NCI-H2107 treated with DMSO at 0.1 percent for 48 hours (cell line): ENCODE measurements at regions not wholly inside any gene's neighbourhood (a gene's known extent, or its start where the extent isn't known, plus 50 kb on each side); places are given as distances from the start of the nearest gene placed in this dataset.
"Not testable (repeated sequence)": the region's sequence is repeated elsewhere in the genome, so short reads cannot be mapped to it uniquely, and the experiment has no call there.

Source experiments
- DNase-seq: peaks from one replicate; lab custom pipeline; 2025; ENCODE audit not compliant: unreplicated experiment; lab: John Stamatoyannopoulos, UW

DNA sequence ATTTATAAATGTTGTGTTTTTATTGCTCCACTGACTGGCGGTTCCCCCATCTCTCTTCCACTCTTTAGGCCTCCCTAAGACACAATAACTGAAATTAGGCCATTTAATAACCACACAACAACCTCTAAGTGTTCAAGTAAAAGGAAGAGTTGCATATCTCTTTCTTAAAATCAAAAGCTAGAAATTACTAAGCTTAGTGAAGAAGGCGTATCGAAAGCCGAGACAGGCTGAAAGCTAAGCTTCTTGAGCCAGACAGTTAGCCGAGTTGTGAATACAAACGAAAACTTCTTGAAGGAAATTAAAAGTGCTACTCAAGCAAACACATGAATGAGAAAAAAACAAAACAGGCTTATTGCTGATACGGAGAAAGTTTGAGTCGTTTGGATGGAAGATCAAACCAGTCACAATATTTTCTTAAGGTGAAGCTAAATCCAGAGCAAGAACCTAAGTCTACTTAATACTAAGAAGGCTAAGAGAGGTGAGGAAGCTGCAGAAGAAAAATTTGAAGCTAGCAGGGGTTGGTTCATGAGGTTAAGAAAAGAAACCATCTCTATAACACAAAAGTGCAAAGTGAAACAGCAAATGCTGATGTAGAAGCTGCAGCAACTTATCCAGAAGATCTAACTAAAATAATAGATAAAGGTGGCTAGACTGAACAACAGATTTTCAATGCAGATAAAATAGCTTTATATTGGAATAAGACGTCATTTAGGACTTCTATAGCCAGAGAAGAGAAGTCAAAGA, 194.0 kb upstream of the TTC29 start:
- DNase-seq: no peak

GRCh38 chr4:147151763-147152162, 206.1 kb upstream of the TTC29 start:
- no peak for DNase-seq

DNA sequence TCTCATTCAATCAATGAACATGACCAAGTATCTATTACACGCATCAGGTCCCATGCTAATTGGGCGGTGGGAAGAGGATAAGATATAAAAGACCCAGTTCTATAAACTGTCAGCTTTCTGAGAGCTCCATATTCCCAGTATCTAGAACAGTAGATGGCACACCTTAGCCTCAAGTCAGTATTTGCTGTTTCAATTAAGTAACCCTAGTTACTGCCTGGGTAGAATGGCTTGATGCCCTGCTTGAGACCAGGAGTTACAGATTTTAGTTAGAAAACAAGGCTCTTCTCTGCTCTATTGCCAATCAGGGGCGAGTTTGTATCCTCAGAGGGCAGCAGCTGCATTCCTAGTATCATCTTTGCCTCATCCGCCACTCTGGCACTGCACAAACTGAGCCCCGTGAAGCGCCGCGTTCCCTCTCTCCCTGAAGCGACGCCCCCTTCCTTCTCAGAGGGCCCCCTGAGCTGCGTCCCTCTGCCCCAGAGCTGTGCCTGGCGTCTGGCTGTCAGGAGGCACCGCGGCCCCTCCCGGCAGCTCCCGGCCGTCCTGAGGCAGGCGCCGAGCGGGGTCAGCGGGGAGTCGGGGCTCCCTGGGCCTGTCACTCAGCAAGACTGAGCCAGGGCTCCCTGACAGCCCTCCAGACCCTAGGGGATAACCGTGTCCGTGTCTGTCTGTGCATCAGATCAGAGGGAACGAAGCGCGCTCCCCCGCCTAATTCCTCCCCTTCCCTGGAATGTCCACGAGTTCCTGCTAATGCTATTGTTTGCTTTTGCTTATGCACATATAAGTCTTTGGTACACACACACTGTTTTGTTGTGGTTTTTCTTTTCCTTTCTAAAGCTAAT, 212.4 kb upstream of the TTC29 start:
- no peak for DNase-seq

- DNase-seq: peak; percentile 2
These were observed 215.3 kb upstream of the TTC29 start for GRCh38 chr4:147160908-147161513.

GRCh38 chr4:147163311-147163710, 217.6 kb upstream of the TTC29 start:
- no peak for DNase-seq

DNA sequence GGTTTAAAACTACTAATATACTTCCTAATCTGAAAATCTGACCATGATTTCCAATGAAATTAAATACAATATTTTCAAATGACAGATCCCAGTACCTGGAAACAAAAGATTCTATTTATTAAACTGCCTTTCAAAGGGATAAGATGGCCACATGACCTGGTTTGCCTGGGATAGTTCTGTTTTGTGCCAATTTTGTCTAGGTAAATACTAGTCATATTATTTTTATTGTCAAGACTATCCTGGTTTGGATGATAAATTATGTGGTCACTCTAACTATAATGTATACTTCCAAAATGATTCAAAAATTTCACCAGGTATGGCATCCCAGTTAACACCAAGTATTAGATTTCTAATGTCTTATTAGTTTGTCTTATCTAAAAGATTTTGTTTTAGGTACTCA, 222.5 kb upstream of the TTC29 start:
- DNase-seq: not testable (repeated sequence)

DNA sequence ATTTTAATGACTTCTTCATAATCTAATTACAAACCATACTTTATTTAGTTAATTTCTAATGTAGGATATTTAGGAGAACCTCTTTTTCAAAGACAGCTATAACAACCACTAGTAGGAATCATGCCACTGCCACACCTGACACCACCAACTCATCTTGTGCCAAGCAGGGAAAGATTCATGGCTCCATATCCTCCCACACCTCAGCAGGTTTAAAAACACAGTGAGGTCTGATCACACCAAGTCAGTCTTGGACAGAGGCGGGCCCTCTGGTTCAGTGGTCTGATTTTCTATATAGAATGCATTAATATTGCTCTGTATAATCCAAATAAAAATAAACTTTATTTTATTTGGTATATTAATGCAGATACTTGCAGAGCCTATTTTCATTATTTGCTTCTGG, 227.7 kb upstream of the TTC29 start:
- no peak for DNase-seq

GRCh38 chr4:147173797-147174432, 228.3 kb upstream of the TTC29 start:
- no peak for DNase-seq

DNA sequence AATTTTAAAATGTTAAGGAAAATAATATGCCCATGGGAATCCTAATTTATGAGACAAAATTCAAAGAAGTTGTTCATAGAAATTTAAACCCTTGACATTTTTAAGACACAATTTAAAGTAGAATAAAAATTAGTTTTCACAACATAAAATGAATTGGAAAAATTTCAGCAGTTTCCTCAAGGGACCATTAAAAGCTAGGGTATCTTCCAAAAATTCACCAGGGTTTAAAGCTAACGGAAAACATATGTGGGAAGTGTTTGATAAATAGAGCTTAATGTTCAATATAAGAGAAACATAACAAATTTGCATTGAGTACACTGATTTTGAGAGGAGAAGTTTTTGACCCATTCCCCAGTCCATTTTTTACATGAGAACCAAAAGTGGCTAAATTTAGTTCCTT, 228.9 kb upstream of the TTC29 start:
- DNase-seq: no peak

DNA sequence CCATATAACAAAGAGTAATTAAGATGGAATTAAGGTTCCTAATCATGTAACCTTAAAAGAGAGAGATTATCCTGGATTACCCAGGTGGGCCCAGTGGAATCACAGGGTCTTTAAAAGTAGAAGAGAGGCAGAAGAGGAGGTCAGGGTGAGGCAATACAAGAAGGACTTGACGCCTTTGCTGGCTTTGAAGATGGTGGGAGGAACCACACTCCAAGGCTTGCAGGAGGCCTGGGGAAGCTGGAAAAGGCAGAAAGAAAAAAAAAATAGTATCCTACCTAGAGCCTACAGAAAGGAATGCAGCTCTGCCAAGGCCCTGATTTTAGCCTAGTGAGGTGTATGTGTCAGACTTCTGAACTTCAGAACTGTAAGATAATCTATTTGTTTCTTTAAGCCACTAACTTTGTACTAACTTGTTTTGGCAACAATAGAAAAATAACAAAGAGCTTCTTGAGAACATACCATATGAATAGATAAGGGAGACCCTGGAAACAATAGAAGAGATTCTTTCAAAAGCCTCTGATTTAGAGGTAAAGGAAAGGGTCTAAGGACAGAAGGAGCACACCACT, 229.9 kb upstream of the TTC29 start:
- no peak for DNase-seq

DNA sequence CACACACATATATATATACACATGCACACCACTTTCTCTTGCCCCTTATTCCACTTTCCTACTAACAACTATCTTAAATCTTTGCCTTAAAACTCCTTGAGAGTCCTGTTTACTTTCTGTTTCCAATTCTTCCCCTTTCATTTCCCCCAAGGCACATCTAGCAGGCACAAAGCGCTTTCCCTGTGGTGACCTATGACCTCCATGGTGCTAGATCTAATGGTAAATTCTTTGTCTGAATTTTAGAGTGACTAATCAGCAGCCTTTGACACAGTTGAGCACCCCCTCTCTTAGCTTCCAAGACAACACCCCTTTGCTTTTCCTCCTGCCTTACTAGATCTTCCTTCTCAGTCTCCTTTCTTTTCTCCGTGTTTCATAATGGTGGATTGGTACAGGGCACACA, 236.4 kb upstream of the TTC29 start:
- no peak for DNase-seq

- DNase-seq: no peak
These were observed 247.0 kb upstream of the TTC29 start for GRCh38 chr4:147192679-147193078.

- DNase-seq: no peak
These were observed 248.4 kb upstream of the TTC29 start for GRCh38 chr4:147194114-147194513.

- no peak for DNase-seq
These were observed 248.9 kb upstream of the TTC29 start for GRCh38 chr4:147194604-147195003.

DNA sequence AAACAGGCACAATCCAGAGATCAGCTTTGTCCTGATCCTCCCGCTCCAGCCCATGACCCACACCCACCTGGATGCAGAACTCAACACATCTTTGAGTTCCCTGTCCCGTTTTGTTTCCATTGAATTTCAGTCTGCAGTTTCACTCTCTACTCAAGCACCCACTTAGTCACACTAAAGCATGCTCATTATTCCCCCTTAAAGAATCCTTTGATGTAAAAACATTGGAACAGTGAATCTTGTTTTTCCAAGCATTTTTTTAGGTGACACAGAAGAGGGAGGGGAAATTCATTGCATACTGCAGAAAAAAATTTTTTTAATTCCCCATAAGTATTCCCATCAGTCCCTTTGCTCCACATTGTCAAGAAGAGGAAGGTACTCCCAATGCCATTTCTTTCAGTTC, 249.7 kb upstream of the TTC29 start:
- no peak for DNase-seq

DNA sequence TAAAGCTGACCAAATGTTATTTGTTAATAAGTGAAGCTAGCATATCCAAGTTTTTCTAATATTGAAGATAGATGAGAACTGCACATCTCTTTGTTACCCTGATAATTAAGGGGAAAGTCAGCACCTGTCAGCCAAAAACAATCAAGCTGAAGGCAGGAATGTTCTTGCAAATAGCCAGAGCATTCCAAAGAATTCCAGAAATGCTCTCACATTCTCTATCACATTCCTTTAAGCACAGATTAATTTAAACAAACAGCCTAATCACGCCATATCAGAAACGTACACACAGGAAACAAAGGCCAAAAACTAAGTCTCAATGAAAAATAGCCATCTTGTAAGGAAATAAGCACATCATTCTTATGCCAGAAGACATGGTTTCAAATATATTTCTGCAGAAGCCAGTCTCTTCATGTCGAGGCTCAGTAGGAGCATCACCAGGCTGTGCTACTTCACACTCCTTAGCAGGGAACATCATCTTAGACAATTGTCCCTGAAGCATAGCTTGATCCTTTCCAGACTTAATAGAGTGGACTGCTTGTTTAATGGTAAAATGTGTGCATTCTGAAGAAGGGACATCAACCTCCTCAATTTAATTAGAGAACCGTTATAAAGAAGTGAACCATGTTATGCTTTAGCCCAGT, 252.9 kb upstream of the TTC29 start:
- DNase-seq: no peak

- no peak for DNase-seq
These were observed 255.4 kb upstream of the TTC29 start for GRCh38 chr4:147201016-147201415.

GRCh38 chr4:147206807-147207206, 261.1 kb upstream of the TTC29 start:
- DNase-seq: no peak

- DNase-seq: no peak
These were observed 262.2 kb upstream of the TTC29 start for GRCh38 chr4:147207911-147208310.

- no peak for DNase-seq
These were observed 263.2 kb upstream of the EDNRA start for GRCh38 chr4:147217655-147218054.

DNA sequence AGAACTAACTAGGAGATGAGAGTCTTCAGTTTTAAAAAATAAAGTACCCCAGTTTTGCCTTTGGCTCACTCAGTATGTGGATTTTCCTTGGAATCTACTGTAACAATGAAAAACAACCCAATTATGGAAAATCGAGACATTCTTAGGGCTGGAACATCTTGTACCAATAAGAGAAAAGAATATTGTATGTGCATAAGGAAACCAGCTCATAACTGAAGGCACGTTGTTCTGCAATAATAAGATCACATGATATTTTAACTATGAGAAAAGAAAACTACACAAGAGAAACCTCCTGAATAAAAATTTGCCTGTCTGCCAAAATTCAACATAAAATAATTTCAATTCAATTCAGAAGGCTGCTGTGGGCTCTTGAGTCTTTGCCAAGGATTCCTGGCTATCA, 261.8 kb upstream of the EDNRA start:
- no peak for DNase-seq
